ENCODE measurements at regions not wholly inside any gene's neighbourhood (a gene's known extent, or its start where the extent isn't known, plus 50 kb on each side); places are given as distances from the start of the nearest gene placed in this dataset.

DNA sequence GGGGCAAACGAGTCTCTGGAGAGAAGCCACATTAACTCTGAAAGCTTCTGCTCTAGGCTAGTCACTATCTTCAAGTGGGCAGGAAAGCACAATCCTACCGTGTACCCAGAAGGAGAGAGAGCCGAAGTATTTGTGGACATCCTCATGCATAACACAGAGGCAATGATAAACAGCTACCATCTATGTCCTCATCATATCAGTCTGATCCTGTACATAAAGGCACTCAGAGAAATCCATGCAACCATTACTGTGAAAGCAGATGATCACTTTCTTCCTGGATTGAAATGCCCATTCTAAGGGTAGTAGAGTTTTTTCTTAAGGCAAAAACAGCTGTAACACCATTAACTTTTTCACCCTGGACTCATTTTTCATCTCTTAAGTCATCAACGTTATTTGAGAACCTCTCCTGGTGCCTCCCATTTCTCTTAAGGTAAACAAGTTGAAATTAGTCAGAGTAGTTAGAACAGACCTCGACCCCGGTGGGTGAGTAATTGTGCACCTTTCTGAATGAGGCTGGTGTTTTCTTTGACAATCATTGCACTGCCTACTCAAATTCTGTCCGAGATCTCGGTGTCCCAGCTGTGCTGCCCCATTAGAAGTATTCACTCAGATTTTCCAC is 327.4 kb downstream of the SHQ1 start:
- Histone ChIP-seq H4K91ac (ENCODE audit: low read depth, low read length, poor library complexity) (no peak overlapping the region), H2BK120ac (ENCODE audit: low read depth, low read length) (no peak overlapping the region), H2BK5ac (ENCODE audit: low read length) (no peak overlapping the region), H3K4me2 (ENCODE audit: insufficient read depth, low read length, poor library complexity, severe bottlenecking) (no peak overlapping the region), H3K79me1 (ENCODE audit: low read depth, low read length) (no peaks in the 10 kb centered on the region), H3K18ac (ENCODE audit: low read length) (no peak overlapping the region), H3K36me3 (replicated peaks in 1 of 2; ENCODE audit: control insufficient read depth in 2 of 2, insufficient read depth in 2 of 2, low read length in 2 of 2) (no peaks in the 10 kb centered on the region), H3K4me3 (ENCODE audit: low read length in 2 of 2) (no peak overlapping the region), H4K8ac (ENCODE audit: low read depth, low read length) (no peak overlapping the region), H2BK12ac (ENCODE audit: low read length) (no peak overlapping the region), H3K9ac (ENCODE audit: low read depth, low read length, poor library complexity) (no peak overlapping the region), H2BK15ac (ENCODE audit: low read length) (no peak overlapping the region), H3K27me3 (ENCODE audit: control insufficient read depth in 3 of 3, insufficient read depth in 3 of 3, low read depth in 1 of 3, low read length in 3 of 3) (peaks cover 0 to 21% (median 0%) of the 10 kb centered on the region in 3 experiments), H3K9me3 (replicated peaks in 1 of 2; ENCODE audit: control insufficient read depth in 2 of 2, insufficient read depth in 1 of 2, low read depth in 1 of 2, low read length in 2 of 2) (no peaks in the 10 kb centered on the region), H3K27ac (replicated peaks; ENCODE audit: low read length) (no peak overlapping the region), H3K14ac (ENCODE audit: low read length) (no peak overlapping the region), H3K4ac (ENCODE audit: low read length) (no peak overlapping the region), H2AK5ac (ENCODE audit: low read depth, low read length) (no peak overlapping the region), H2AFZ (ENCODE audit: low read length) (no peak overlapping the region), H3K23ac (ENCODE audit: low read depth, low read length, poor library complexity) (no peak overlapping the region), H3K4me1 (ENCODE audit: control insufficient read depth in 2 of 2, insufficient read depth in 1 of 2, low read depth in 1 of 2, low read length in 2 of 2) (peaks cover 0 to 3% of the 10 kb centered on the region in 2 donors)
- DNase-seq (ENCODE audit: low spot score): no peak
- no CpG with 5 or more reads among the region's 8 CpGs for WGBS, 2 donors (ENCODE audit: extremely low coverage in 2 of 2, insufficient read length in 2 of 2, insufficient replicate concordance in 1 of 2)

DNA sequence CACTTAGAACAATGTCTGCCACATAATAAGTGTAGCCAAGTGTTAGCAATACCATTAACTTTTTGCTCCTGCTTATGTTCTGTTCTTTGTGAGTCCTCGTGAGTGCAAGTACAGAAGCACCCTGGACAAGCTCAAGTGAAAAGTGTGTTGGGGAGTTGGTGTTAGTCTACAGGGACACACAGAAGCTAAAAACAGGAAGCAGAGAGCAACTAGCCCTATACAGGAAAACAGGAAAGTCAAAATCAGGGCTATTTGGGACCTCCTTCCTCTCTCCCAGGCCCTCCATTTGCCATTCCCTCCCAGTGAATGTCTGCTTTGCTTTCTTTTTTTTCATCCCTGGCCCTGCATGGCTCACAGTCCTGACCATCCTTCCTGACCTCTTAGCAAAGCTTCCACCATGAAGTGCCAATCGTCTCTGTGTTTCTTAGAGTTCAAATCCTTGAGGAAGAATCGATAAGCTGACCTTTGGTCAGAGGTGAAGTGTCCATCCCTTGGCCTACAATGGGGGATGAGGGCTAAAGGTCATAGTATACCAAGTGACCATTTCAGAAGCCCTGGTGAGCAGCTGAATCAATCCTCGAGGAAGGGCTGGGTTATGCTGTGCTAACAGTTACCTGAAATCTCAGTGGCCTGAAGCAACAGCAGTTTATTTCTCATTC is 328.2 kb downstream of the SHQ1 start:
- Histone ChIP-seq H3K14ac (ENCODE audit: low read length) (no peak overlapping the region), H3K18ac (ENCODE audit: low read length) (no peak overlapping the region), H2BK5ac (ENCODE audit: low read length) (no peak overlapping the region), H3K4ac (ENCODE audit: low read length) (no peak overlapping the region), H2BK120ac (ENCODE audit: low read depth, low read length) (no peak overlapping the region), H3K9me3 (replicated peaks in 1 of 2; ENCODE audit: control insufficient read depth in 2 of 2, insufficient read depth in 1 of 2, low read depth in 1 of 2, low read length in 2 of 2) (no peaks in the 10 kb centered on the region), H3K4me1 (ENCODE audit: control insufficient read depth in 2 of 2, insufficient read depth in 1 of 2, low read depth in 1 of 2, low read length in 2 of 2) (peaks cover 0 to 3% of the 10 kb centered on the region in 2 donors), H4K91ac (ENCODE audit: low read depth, low read length, poor library complexity) (no peak overlapping the region), H2BK12ac (ENCODE audit: low read length) (no peak overlapping the region), H3K79me1 (ENCODE audit: low read depth, low read length) (no peaks in the 10 kb centered on the region), H2AK5ac (ENCODE audit: low read depth, low read length) (no peak overlapping the region), H2AFZ (ENCODE audit: low read length) (no peak overlapping the region), H3K4me3 (ENCODE audit: low read length in 2 of 2) (no peak overlapping the region), H3K27me3 (ENCODE audit: control insufficient read depth in 3 of 3, insufficient read depth in 3 of 3, low read depth in 1 of 3, low read length in 3 of 3) (peaks cover 0 to 21% (median 0%) of the 10 kb centered on the region in 3 experiments), H3K27ac (replicated peaks; ENCODE audit: low read length) (no peak overlapping the region), H4K8ac (ENCODE audit: low read depth, low read length) (no peak overlapping the region), H3K4me2 (ENCODE audit: insufficient read depth, low read length, poor library complexity, severe bottlenecking) (no peak overlapping the region), H3K9ac (ENCODE audit: low read depth, low read length, poor library complexity) (no peak overlapping the region), H3K23ac (ENCODE audit: low read depth, low read length, poor library complexity) (no peak overlapping the region), H2BK15ac (ENCODE audit: low read length) (no peak overlapping the region), H3K36me3 (replicated peaks in 1 of 2; ENCODE audit: control insufficient read depth in 2 of 2, insufficient read depth in 2 of 2, low read length in 2 of 2) (no peaks in the 10 kb centered on the region)
- DNase-seq (ENCODE audit: low spot score): no peak
- WGBS, 2 donors (ENCODE audit: extremely low coverage in 2 of 2, insufficient read length in 2 of 2, insufficient replicate concordance in 1 of 2): no CpG with 5 or more reads among the region's 4 CpGs

DNA sequence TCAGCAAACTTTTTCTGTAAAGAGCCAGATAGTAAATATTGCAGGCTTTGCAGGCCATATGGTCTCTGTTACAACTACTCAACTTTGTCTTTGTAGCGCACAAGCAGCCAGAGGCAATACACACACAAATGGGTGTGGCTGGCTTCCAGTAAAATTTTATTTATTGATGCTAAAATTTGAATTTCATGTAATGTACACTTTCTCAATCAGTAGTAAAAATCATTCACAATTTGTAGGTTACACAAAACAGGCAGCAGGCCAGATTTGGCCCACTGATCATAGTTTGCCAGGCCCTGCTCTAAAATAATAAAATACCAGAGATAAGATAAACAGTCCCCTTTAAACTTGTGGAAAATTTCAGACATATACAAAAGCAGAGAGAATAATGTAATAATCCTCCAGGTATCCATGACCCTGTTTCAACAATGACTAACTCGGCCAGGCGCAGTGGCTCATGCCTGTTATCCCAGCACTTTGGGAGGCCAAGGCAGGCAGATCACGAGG is 330.3 kb downstream of the SHQ1 start:
- Histone ChIP-seq H3K23ac (ENCODE audit: low read depth, low read length, poor library complexity) (no peak overlapping the region), H2BK15ac (ENCODE audit: low read length) (no peak overlapping the region), H3K9me3 (replicated peaks in 1 of 2; ENCODE audit: control insufficient read depth in 2 of 2, insufficient read depth in 1 of 2, low read depth in 1 of 2, low read length in 2 of 2) (no peaks in the 10 kb centered on the region), H3K4ac (ENCODE audit: low read length) (no peak overlapping the region), H3K27ac (replicated peaks; ENCODE audit: low read length) (no peak overlapping the region), H2BK12ac (ENCODE audit: low read length) (no peak overlapping the region), H3K36me3 (replicated peaks in 1 of 2; ENCODE audit: control insufficient read depth in 2 of 2, insufficient read depth in 2 of 2, low read length in 2 of 2) (no peaks in the 10 kb centered on the region), H3K27me3 (ENCODE audit: control insufficient read depth in 3 of 3, insufficient read depth in 3 of 3, low read depth in 1 of 3, low read length in 3 of 3) (peaks cover 0 to 21% (median 0%) of the 10 kb centered on the region in 3 experiments), H3K9ac (ENCODE audit: low read depth, low read length, poor library complexity) (no peak overlapping the region), H3K4me3 (ENCODE audit: low read length in 2 of 2) (no peak overlapping the region), H3K4me2 (ENCODE audit: insufficient read depth, low read length, poor library complexity, severe bottlenecking) (no peak overlapping the region), H2BK120ac (ENCODE audit: low read depth, low read length) (no peak overlapping the region), H2AFZ (ENCODE audit: low read length) (no peak overlapping the region), H3K4me1 (ENCODE audit: control insufficient read depth in 2 of 2, insufficient read depth in 1 of 2, low read depth in 1 of 2, low read length in 2 of 2) (peaks cover 0 to 2% of the 10 kb centered on the region in 2 donors), H3K14ac (ENCODE audit: low read length) (no peak overlapping the region), H4K91ac (ENCODE audit: low read depth, low read length, poor library complexity) (no peak overlapping the region), H2BK5ac (ENCODE audit: low read length) (no peak overlapping the region), H4K8ac (ENCODE audit: low read depth, low read length) (no peak overlapping the region), H3K79me1 (ENCODE audit: low read depth, low read length) (no peaks in the 10 kb centered on the region), H2AK5ac (ENCODE audit: low read depth, low read length) (no peak overlapping the region), H3K18ac (ENCODE audit: low read length) (no peak overlapping the region)
- no CpG with 5 or more reads among the region's 4 CpGs for WGBS, 2 donors (ENCODE audit: extremely low coverage in 2 of 2, insufficient read length in 2 of 2, insufficient replicate concordance in 1 of 2)
- DNase-seq (ENCODE audit: low spot score): no peak

DNA sequence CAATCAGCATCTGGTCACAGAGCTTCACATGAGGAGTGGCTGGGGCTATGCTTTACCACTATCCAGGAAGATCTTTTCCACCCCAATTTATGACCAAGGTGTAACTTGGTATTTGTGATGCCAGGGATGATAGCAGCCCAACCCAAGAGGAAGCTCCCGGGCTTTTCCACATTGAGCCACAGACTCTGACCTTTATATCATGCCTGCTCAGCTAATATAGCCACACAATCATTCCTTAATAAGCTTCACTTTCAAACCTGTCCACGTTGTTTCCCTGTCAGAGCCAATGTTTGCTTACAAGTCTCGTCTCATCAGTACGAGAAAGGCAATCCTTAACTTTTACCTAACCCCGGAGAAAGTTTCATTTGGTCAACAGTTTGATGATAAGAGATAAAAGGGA is 330.9 kb downstream of the SHQ1 start:
- Histone ChIP-seq H3K36me3 (replicated peaks in 1 of 2; ENCODE audit: control insufficient read depth in 2 of 2, insufficient read depth in 2 of 2, low read length in 2 of 2) (no peaks in the 10 kb centered on the region), H3K9me3 (replicated peaks in 1 of 2; ENCODE audit: control insufficient read depth in 2 of 2, insufficient read depth in 1 of 2, low read depth in 1 of 2, low read length in 2 of 2) (no peaks in the 10 kb centered on the region), H3K79me1 (ENCODE audit: low read depth, low read length) (no peaks in the 10 kb centered on the region), H3K4ac (ENCODE audit: low read length) (no peak overlapping the region), H3K4me1 (ENCODE audit: control insufficient read depth in 2 of 2, insufficient read depth in 1 of 2, low read depth in 1 of 2, low read length in 2 of 2) (no peaks in the 10 kb centered on the region), H3K4me2 (ENCODE audit: insufficient read depth, low read length, poor library complexity, severe bottlenecking) (no peak overlapping the region), H2BK120ac (ENCODE audit: low read depth, low read length) (no peak overlapping the region), H3K18ac (ENCODE audit: low read length) (no peak overlapping the region), H2AK5ac (ENCODE audit: low read depth, low read length) (no peak overlapping the region), H2BK15ac (ENCODE audit: low read length) (no peak overlapping the region), H3K27ac (replicated peaks; ENCODE audit: low read length) (no peak overlapping the region), H3K23ac (ENCODE audit: low read depth, low read length, poor library complexity) (no peak overlapping the region), H2BK12ac (ENCODE audit: low read length) (no peak overlapping the region), H2AFZ (ENCODE audit: low read length) (no peak overlapping the region), H2BK5ac (ENCODE audit: low read length) (no peak overlapping the region), H4K91ac (ENCODE audit: low read depth, low read length, poor library complexity) (no peak overlapping the region), H3K27me3 (ENCODE audit: control insufficient read depth in 3 of 3, insufficient read depth in 3 of 3, low read depth in 1 of 3, low read length in 3 of 3) (peaks cover 0 to 19% (median 0%) of the 10 kb centered on the region in 3 experiments), H3K9ac (ENCODE audit: low read depth, low read length, poor library complexity) (no peak overlapping the region), H4K8ac (ENCODE audit: low read depth, low read length) (no peak overlapping the region), H3K4me3 (ENCODE audit: low read length in 2 of 2) (no peak overlapping the region), H3K14ac (ENCODE audit: low read length) (no peak overlapping the region)
- WGBS, 2 donors (ENCODE audit: extremely low coverage in 2 of 2, insufficient read length in 2 of 2, insufficient replicate concordance in 1 of 2): no CpG with 5 or more reads among the region's 5 CpGs
- no peak for DNase-seq (ENCODE audit: low spot score)

Data from neuronal stem cell (in vitro differentiated cells).